ENCODE measurements at regions not wholly inside any gene's neighbourhood (a gene's known extent, or its start where the extent isn't known, plus 50 kb on each side); places are given as distances from the start of the nearest gene placed in this dataset.

DNA sequence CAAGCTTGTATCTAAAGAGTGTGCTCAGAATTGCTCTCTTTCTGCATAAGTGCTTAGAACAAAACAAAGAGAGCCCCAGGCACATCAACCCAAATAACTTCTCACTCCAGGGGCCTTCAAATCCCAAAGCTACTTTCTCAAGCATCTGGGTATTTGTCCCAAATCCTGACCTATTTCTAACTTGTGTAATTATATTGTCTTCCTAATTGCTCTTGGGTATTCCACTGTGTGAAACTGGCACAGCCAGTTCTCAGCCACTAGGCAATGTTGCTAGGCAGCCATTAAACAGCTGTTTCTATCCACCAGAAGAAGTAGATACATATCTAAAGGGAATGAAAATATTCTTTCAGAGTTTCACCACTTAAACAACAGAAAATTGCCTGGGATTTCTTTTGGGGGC is 198.8 kb downstream of the PRELID2 start:
- TF ChIP-seq, protein P1, sequence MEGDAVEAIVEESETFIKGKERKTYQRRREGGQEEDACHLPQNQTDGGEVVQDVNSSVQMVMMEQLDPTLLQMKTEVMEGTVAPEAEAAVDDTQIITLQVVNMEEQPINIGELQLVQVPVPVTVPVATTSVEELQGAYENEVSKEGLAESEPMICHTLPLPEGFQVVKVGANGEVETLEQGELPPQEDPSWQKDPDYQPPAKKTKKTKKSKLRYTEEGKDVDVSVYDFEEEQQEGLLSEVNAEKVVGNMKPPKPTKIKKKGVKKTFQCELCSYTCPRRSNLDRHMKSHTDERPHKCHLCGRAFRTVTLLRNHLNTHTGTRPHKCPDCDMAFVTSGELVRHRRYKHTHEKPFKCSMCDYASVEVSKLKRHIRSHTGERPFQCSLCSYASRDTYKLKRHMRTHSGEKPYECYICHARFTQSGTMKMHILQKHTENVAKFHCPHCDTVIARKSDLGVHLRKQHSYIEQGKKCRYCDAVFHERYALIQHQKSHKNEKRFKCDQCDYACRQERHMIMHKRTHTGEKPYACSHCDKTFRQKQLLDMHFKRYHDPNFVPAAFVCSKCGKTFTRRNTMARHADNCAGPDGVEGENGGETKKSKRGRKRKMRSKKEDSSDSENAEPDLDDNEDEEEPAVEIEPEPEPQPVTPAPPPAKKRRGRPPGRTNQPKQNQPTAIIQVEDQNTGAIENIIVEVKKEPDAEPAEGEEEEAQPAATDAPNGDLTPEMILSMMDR (IDR thresholded peaks at IDR 0.05): no peak
- TF ChIP-seq ZFX (IDR thresholded peaks at IDR 0.05; ENCODE audit: borderline replicate concordance): no peak

Measured in 22Rv1 (cell line).